GM23248 (cell line): ENCODE measurements at regions not wholly inside any gene's neighbourhood (a gene's known extent, or its start where the extent isn't known, plus 50 kb on each side); places are given as distances from the start of the nearest gene placed in this dataset.
A peak's percentile ranks its signal among the peaks of the same experiment; 100 is the strongest.

ENCODE experiments used
- DNase-seq: peaks from one replicate; pipeline ENCODE4 v3.0.0-alpha.2; 2015
- H2AFZ ChIP-seq: fragments of 200-600 bp; sonication (generic); 2 replicates; pipeline ENCODE4 v1.6.1; 2016; ENCODE audit warnings: antibody characterized with exemption
- H3F3A ChIP-seq: fragments of 200-600 bp; sonication (generic); 2 replicates; pipeline ENCODE4 v1.6.1; 2016; ENCODE audit warnings: mild to moderate bottlenecking, antibody characterized with exemption, mixed run types; ENCODE audit not compliant: insufficient read depth
- H3K27ac ChIP-seq: fragments of 200-600 bp; sonication (generic); 2 replicates; pipeline ENCODE4 v1.5.1; 2016; ENCODE audit warnings: mild to moderate bottlenecking
- H3K27me3 ChIP-seq: fragments of 200-600 bp; sonication (generic); replicated peaks from 2 replicates; pipeline ENCODE4 v1.6.1; 2016; ENCODE audit warnings: mild to moderate bottlenecking; ENCODE audit not compliant: insufficient read depth
- H3K36me3 ChIP-seq: fragments of 200-600 bp; sonication (generic); 2 replicates; pipeline ENCODE4 v1.6.1; 2016; ENCODE audit warnings: low read depth, mild to moderate bottlenecking
- H3K4me1 ChIP-seq: fragments of 200-600 bp; sonication (generic); 2 replicates; pipeline ENCODE4 v1.6.1; 2016; ENCODE audit warnings: mild to moderate bottlenecking; ENCODE audit not compliant: insufficient read depth
- H3K4me2 ChIP-seq: fragments of 200-600 bp; sonication (generic); one replicate; pipeline ENCODE4 v1.6.1; 2016; ENCODE audit warnings: mild to moderate bottlenecking; ENCODE audit not compliant: unreplicated experiment
- H3K4me3 ChIP-seq: fragments of 200-600 bp; sonication (generic); 2 replicates; pipeline ENCODE4 v1.5.1; 2016; ENCODE audit warnings: mild to moderate bottlenecking
- H3K79me2 ChIP-seq: fragments of 200-600 bp; sonication (generic); 2 replicates; pipeline ENCODE4 v1.6.1; 2016; ENCODE audit warnings: mild to moderate bottlenecking; ENCODE audit not compliant: insufficient read depth
- H3K9ac ChIP-seq: fragments of 200-600 bp; sonication (generic); 2 replicates; pipeline ENCODE4 v1.6.1; 2016; ENCODE audit warnings: mild to moderate bottlenecking
- H3K9me2 ChIP-seq: fragments of 200-600 bp; sonication (generic); 2 replicates; pipeline ENCODE4 v1.6.1; 2016; ENCODE audit warnings: mixed run types, mild to moderate bottlenecking, moderate library complexity; ENCODE audit not compliant: insufficient read depth
- H3K9me3 ChIP-seq: fragments of 200-600 bp; sonication (generic); one replicate; pipeline ENCODE4 v1.6.1; 2017; ENCODE audit warnings: low read depth
- H4K20me1 ChIP-seq: fragments of 200-600 bp; sonication (generic); 2 replicates; pipeline ENCODE4 v1.6.0; 2016; ENCODE audit not compliant: insufficient read depth
- EZH2 ChIP-seq: fragments of 200-600 bp; sonication (generic); IDR thresholded peaks from 2 replicates; pipeline ENCODE4 v1.6.1; 2018; ENCODE audit warnings: antibody characterized with exemption, mild to moderate bottlenecking; ENCODE audit not compliant: insufficient read depth, poor library complexity, severe bottlenecking
- EZH2phosphoT487 ChIP-seq: fragments of 200-600 bp; sonication (generic); IDR thresholded peaks from 2 replicates; pipeline ENCODE4 v1.6.1; 2018; ENCODE audit warnings: antibody characterized with exemption, moderate library complexity, mild to moderate bottlenecking, low read depth; ENCODE audit not compliant: insufficient read depth
- whole genome bisulfite sequencing, 2 experiments: methylation state at CpG; one replicate each; pipeline ENCODE4 v1.1.6; 2015 to 2017; ENCODE audit warnings: low lambda C conversion rate in 2 of 2, low coverage in 1 of 2; ENCODE audit errors: missing lambda C conversion rate in 2 of 2; 5-methylcytosine and 5-hydroxymethylcytosine counted together
- in situ Hi-C: fragments of 300-500 bp; cut with MboI; formaldehyde crosslinking; loops from 2 replicates; pipeline ENCODE4 v1.15.0; 2020

GRCh38 chr5:104526866-104527265, 964.3 kb upstream of the NUDT12 start:
- 0 to 5% methylated on average over 1 of the region's 1 CpG for WGBS, 2 experiments

DNA sequence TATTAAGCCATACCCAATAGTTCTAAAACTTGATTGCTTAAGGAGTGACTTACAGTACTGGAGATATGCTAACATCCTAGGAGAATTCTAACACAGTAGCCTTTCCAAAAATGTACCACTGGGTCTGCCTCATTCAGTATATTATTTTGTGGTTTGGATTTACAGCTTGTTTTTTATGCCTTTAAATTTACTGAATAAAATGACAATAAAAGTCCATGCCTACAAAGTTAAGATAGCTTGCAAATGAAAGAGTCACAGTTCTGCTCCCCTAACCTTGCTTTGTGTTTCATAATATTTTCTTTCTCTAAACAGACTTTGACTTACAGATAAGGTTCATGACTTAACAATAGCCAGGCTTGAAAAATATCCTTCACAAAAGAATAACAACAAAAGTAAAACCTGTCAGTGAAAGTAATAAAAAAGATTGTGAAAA, 951.1 kb upstream of the NUDT12 start:
- no peaks in the 10 kb centered on the region for H3K4me1 ChIP-seq
- no peak for DNase-seq
- no peak overlapping the region for H3K4me3 ChIP-seq
- in situ Hi-C loops, result no loop called here
- H3K4me2 ChIP-seq, result no peak overlapping the region
- no peaks in the 10 kb centered on the region for H3K9me2 ChIP-seq
- TF ChIP-seq EZH2 (no peak), EZH2phosphoT487 (no peak)
- H3K27ac ChIP-seq, result no peak overlapping the region
- H3K9me3 ChIP-seq, result no peaks in the 10 kb centered on the region
- H3K27me3 ChIP-seq, result no peaks in the 10 kb centered on the region
- no peaks in the 10 kb centered on the region for H4K20me1 ChIP-seq
- no peak overlapping the region for H3K9ac ChIP-seq
- no peak overlapping the region for H2AFZ ChIP-seq
- H3K79me2 ChIP-seq, result no peaks in the 10 kb centered on the region
- no peaks in the 10 kb centered on the region for H3K36me3 ChIP-seq
- no peaks in the 10 kb centered on the region for H3F3A ChIP-seq

More at GRCh38 chr5:104526866-104527265, 964.3 kb upstream of the NUDT12 start:
- DNase-seq, result no peak
- no peaks in the 10 kb centered on the region for H4K20me1 ChIP-seq
- H3K9me3 ChIP-seq, result no peaks in the 10 kb centered on the region
- H3K79me2 ChIP-seq, result no peaks in the 10 kb centered on the region
- no peak overlapping the region for H2AFZ ChIP-seq
- H3K4me2 ChIP-seq, result no peak overlapping the region
- no peaks in the 10 kb centered on the region for H3K4me1 ChIP-seq
- TF ChIP-seq EZH2phosphoT487, result no peak
- TF ChIP-seq EZH2, result no peak
- H3K27me3 ChIP-seq, result no peaks in the 10 kb centered on the region
- H3K27ac ChIP-seq, result no peak overlapping the region
- no peaks in the 10 kb centered on the region for H3K36me3 ChIP-seq
- H3K9me2 ChIP-seq, result no peaks in the 10 kb centered on the region
- no peak overlapping the region for H3K4me3 ChIP-seq
- H3F3A ChIP-seq, result no peaks in the 10 kb centered on the region
- in situ Hi-C loops, result no loop called here
- H3K9ac ChIP-seq, result no peak overlapping the region

- 21 to 23% methylated on average over 3 of the region's 3 CpGs for WGBS, 2 experiments
- H3K9me2 ChIP-seq, result no peaks in the 10 kb centered on the region
- H3K36me3 ChIP-seq, result no peaks in the 10 kb centered on the region
- no peak overlapping the region for H3K9ac ChIP-seq
- H2AFZ ChIP-seq, result no peak overlapping the region
- H3K79me2 ChIP-seq, result no peaks in the 10 kb centered on the region
- H3K27me3 ChIP-seq, result no peaks in the 10 kb centered on the region
- H3K4me1 ChIP-seq, result no peaks in the 10 kb centered on the region
- H3K4me3 ChIP-seq, result no peak overlapping the region
- H3K9me3 ChIP-seq, result no peaks in the 10 kb centered on the region
- H3K4me2 ChIP-seq, result no peak overlapping the region
- in situ Hi-C loops, result no loop called here
- peak; percentile 2 for DNase-seq
- no peak for TF ChIP-seq EZH2phosphoT487
- no peak for TF ChIP-seq EZH2
- H3K27ac ChIP-seq, result no peak overlapping the region
- H4K20me1 ChIP-seq, result no peaks in the 10 kb centered on the region
- H3F3A ChIP-seq, result no peaks in the 10 kb centered on the region
Measured at GRCh38 chr5:104513121-104513602, 950.6 kb upstream of the NUDT12 start.

- Histone ChIP-seq H2AFZ (no peak overlapping the region), H4K20me1 (no peaks in the 10 kb centered on the region), H3F3A (no peaks in the 10 kb centered on the region), H3K4me1 (no peaks in the 10 kb centered on the region), H3K36me3 (no peaks in the 10 kb centered on the region), H3K9me3 (no peaks in the 10 kb centered on the region), H3K4me3 (no peak overlapping the region), H3K79me2 (no peaks in the 10 kb centered on the region), H3K27ac (no peak overlapping the region), H3K4me2 (no peak overlapping the region), H3K9me2 (no peaks in the 10 kb centered on the region), H3K27me3 (no peaks in the 10 kb centered on the region), H3K9ac (no peak overlapping the region)
- DNase-seq, result no peak
- in situ Hi-C loops, result no loop called here
- whole genome bisulfite sequencing, 2 experiments, result 16 to 17% methylated on average over 4 of the region's 4 CpGs
- TF ChIP-seq EZH2phosphoT487 (no peak), EZH2 (no peak)
Measured at GRCh38 chr5:104512063-104512825, 949.7 kb upstream of the NUDT12 start.

- no peak overlapping the region for H3K4me2 ChIP-seq
- no peaks in the 10 kb centered on the region for H3K27me3 ChIP-seq
- H3K9ac ChIP-seq, result no peak overlapping the region
- no peaks in the 10 kb centered on the region for H3K36me3 ChIP-seq
- H3K9me2 ChIP-seq, result no peaks in the 10 kb centered on the region
- WGBS, 2 experiments, result 6 to 10% methylated on average over 1 of the region's 1 CpG
- in situ Hi-C loops, result no loop called here
- no peaks in the 10 kb centered on the region for H3F3A ChIP-seq
- no peak overlapping the region for H2AFZ ChIP-seq
- no peak for DNase-seq
- TF ChIP-seq EZH2phosphoT487, result no peak
- no peak for TF ChIP-seq EZH2
- no peaks in the 10 kb centered on the region for H3K79me2 ChIP-seq
- H3K9me3 ChIP-seq, result no peaks in the 10 kb centered on the region
- H3K4me1 ChIP-seq, result no peaks in the 10 kb centered on the region
- H4K20me1 ChIP-seq, result no peaks in the 10 kb centered on the region
- no peak overlapping the region for H3K27ac ChIP-seq
- no peak overlapping the region for H3K4me3 ChIP-seq
Measured at GRCh38 chr5:104498281-104498680, 935.7 kb upstream of the NUDT12 start.
